SH-SY5Y (cell line): ENCODE measurements at regions not wholly inside any gene's neighbourhood (a gene's known extent, or its start where the extent isn't known, plus 50 kb on each side); places are given as distances from the start of the nearest gene placed in this dataset.

Source experiments
- GATA2 ChIP-seq: IDR thresholded peaks from 2 replicates; pipeline ENCODE4 v1.6.1; 2011; ENCODE audit warnings: mild to moderate bottlenecking, low read depth, low read length
- GATA3 ChIP-seq: IDR thresholded peaks from 2 replicates; pipeline ENCODE4 v1.6.1; 2011; ENCODE audit warnings: low read depth, mild to moderate bottlenecking, low read length, moderate library complexity

- TF ChIP-seq GATA3 (no peak), GATA2 (no peak)
Measured at GRCh38 chr13:95361686-95362085, 60.4 kb upstream of the ABCC4 start.
